ENCODE measurements at regions not wholly inside any gene's neighbourhood (a gene's known extent, or its start where the extent isn't known, plus 50 kb on each side); places are given as distances from the start of the nearest gene placed in this dataset.
A peak's percentile ranks its signal among the peaks of the same experiment; 100 is the strongest.

DNA sequence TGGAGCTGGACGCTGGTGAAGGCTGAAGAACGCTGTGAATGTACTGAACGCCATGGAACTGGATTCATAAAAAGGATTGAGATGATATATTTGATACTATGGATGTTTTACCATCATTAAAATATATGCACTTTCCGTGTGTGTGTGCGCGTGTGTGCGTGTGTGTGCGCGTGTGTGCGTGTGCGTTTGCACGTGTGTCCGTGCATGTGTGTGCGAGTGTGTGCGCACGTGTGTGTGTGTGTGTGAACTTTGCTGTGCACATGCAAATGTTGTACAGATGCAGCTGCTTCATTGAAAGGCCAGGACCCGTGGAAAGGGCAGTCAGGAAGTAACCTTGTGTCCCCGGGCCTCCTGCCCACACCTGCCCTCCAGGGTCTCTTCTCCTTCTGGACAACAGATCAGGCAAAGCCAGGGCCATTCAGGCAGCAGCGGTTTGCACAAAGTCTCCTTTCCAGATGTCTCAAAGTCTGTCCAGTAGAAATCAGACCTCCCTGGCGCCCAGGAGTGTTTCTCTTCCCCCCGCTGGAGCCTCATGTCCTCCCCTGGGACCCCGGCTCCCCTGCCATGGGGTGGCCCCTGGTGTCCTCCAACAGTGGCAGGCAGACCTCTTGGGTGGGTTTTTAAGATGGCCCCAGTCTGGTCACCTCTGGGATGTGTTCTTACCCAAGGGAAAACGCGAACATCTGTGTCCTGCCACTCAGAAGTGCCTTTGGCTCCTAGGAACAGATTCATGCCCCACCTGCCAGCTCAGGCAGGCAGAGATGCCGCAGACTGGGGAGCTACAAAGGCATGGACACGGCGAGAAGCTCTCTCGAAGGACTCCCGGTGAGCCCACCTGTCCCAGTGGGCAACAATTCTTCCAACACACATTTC lies 86.1 kb upstream of the GPC1 start:
- no peak for DNase-seq

DNA sequence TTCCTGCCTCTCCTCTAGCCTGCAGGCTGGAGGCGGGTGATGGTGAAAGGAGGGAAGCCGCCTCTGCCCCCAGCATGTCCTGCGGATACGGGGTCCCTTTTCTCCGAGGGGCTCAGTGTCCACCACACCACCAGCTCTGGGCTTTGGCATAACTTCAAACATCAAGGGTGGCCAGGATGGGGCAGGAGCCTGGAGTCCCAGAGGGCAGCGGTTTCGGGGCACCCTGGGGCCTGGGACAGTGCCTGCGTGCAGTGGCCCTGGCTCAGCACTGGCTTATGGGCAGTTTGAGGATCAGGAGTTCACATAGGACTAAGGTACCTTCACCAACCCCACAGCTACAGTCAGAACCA lies 85.5 kb upstream of the GPC1 start:
- no peak for DNase-seq

GRCh38 chr2:240350696-240351087 lies 84.8 kb upstream of the GPC1 start:
- DNase-seq = no peak

DNA sequence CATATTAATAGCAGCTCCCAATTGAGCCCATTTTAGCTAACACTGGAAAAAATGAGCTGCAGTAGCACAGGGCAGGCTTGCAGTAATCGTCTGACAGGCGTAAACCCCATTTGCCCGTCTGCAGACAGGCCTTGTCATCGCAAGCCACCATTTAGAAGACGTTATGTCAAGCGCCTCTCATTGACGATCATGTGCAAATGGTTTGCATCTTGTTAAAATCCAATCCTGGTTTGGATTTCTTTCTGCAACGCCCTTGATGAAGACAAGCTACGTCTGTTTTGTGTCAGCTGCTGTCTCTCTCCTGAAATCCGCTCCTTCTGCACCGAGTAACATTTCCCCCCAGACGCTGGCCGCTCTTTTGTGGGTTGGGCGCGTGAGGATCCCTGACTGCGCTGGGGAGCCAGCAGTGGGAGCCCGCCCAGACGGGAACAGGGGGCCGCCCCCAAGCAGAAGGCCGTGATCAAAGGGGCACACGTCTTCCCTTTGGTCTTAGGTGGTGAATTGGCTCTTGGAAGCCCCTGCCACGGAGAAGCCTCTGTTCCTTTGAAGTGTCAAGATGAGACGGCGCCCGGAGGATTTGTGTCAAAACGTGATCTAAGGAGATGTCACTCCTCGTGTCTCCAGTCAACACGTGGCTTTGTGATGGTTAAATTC lies 84.2 kb upstream of the GPC1 start:
- no peak for DNase-seq

- DNase-seq = peak; percentile 81
Measured at GRCh38 chr2:240351826-240352426, 83.5 kb upstream of the GPC1 start.

GRCh38 chr2:240353086-240353798 lies 82.2 kb upstream of the GPC1 start:
- no peak for DNase-seq

GRCh38 chr2:240353944-240354343 lies 81.5 kb upstream of the GPC1 start:
- DNase-seq = no peak

GRCh38 chr2:240355001-240355891 lies 80.2 kb upstream of the GPC1 start:
- no peak for DNase-seq

DNA sequence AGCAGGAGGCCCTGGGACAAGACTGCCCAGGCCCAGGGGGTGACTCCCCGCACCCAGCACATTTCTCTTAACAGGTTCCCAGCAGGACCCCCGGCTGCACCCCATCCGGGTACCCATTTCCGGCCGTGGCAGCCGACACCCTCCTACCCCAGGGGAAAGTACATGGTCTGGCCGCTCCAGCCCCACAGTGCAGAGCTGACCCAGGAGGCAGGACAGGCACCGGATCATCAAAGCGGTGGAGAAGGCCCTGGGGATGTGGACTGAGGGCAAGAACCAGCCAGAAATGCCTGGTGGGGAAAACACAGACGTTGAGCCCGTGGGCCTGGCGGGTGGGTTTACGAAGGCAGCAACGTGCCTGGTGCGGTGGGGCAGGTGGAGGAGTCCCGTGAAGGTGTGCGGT lies 79.5 kb upstream of the GPC1 start:
- no peak for DNase-seq

- DNase-seq = no peak
Measured at GRCh38 chr2:240356700-240357640, 78.5 kb upstream of the GPC1 start.

DNA sequence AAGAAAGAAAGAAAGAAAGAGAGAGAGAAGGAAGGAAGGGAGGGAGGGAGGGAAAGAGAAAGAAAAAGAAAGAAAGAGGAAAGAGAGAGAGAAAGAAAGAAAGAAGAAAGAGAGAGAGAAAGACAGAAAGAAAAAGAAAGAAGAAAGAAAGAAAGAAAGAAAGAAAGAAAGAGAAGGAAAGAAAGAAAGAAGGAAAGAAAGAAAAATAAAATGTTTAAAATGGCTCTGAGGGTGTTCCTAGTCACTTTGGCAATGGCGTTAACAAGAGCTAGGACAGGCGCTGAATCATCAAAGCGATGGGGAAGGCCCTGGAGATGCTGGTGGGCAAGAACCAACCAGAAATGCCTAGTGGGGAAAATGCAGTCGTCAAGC lies 77.8 kb upstream of the GPC1 start:
- no peak for DNase-seq

DNA sequence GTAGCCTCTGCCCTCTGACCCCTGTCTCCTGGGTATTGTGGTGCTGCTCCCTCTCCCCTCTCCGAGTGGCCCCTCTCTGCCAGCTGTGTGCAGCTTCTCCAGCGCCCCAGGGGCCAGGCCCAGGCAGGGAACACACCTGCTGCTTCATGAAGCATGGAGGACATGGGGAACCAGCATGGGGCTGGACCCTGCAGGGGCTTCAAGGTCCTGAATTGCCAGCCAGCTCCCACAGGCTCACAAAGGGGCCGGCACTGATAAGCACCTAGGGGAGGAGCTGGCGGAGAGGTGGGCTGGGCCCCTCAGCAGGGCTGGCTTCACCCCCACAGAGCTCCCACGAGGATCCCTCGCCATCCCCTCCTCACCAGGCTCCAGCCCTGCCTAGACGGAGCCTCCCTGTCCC lies 77.4 kb upstream of the GPC1 start:
- DNase-seq = no peak

DNA sequence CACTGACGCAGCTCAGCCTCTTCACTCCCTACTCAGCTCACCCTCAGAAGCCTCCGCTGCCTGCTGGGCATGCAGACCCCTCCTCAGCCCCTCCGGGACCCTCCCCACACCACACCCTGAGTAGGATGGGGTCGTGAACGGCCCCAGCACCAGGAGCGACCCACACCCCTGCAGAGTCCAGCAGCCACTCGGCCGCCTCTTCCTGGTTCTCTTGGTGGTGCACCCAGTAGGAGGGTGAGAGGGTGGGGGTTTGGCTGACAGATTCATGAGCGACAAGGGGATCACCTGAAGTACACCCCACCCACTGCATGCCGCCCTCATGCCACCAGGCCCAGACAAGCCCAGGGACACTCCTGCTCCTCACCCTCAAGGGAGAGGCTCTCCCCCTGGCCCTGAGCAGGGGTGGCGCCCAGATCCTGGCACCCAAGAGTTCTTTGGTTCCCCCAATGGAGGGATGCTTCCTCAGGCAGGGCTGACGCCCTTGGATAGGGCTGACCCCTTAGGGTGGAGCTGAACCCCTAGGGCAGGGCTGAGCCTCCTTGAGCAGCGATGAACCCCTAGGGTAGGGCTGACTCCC lies 76.6 kb upstream of the GPC1 start:
- no peak for DNase-seq

DNA sequence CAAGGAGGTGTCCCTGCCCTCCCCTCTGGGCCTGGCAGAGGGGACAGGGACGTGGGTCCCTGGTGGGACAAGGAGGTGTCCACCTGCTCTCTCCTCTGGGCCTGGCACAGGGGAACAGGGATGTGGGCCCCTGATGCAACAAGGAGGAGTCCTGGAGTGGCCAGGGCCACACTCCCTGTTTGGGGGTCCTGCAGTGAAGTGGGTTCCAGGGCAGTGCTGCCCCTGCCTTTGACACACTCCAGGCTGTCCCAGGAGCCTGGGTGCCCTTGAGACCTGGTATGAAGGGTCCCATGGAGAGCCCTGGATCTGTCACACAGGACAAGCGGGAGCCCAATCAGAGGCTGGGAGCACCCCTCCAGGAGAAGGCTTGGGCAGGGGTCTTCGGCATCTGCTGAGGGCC lies 75.8 kb upstream of the GPC1 start:
- DNase-seq = no peak

GRCh38 chr2:240360645-240361475 lies 74.6 kb upstream of the GPC1 start:
- no peak for DNase-seq

DNA sequence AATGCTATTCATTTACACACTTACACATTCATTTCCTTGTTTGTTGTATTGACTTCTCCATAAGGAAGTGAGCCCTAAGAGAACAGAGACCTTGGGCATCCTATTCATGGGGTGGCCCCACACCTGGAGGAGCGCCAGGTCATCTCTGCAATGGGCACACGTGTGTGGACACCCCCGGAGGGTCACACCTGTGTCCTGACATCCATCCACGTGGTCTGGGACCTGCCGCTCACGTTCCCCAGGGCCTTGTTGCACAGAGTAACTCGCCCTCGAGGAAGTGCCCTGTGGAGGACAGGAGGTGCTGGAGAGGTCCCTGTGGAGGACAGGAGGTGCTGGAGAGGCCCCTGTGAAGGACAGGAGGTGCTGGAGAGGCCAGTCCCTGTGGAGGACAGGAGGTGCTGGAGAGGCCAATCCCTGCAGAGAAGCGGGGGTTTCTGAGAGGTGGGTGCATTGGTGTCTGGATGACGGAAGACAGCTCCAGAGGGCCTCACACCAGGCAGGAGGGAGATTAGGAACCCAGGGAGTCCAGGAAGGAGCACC lies 73.2 kb upstream of the GPC1 start:
- DNase-seq = no peak

DNA sequence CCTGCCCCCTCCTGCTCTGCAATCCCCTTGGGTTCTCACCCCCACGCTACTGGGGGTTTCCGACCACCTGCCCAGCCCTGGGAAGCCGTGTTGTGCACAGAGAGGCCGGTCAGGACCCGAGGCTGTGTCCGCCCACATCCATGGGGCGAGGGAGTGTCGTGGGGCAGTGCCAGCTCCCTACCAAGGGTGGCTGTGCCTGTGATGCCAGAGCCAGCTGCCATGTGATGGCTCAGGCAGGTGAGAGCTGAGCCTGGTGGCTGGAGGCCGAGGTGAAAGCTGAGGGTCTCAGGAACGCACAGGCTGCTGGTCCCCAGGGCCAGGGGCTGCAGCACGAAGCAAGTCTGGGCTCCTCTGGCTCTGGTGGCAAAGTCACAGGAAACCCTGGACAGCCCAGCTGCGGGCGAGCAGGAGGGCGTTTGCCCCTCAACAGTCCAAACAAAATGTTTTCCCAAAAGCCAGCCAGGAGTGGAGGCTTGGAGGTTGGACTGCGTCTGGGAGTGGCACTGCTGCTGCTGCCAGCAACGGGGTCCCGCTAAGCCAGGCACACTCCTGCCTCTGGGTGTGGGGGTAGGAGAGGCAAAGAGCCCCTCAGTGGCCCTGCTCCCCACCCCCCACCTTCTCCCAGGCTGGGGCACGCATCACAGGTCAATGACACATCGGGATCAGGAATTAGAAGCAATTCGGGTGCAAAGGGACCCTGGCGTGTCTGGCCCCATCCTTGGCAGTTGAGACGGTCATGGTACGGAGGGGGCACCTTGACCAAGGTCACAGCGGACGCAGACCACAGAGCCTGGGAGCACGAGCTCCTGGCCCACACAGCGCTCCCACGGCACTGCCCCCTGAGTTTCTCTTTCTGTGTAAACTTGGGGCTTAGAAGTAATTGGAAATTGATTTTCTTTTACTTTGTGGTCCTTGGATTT lies 72.4 kb upstream of the GPC1 start:
- no peak for DNase-seq

DNA sequence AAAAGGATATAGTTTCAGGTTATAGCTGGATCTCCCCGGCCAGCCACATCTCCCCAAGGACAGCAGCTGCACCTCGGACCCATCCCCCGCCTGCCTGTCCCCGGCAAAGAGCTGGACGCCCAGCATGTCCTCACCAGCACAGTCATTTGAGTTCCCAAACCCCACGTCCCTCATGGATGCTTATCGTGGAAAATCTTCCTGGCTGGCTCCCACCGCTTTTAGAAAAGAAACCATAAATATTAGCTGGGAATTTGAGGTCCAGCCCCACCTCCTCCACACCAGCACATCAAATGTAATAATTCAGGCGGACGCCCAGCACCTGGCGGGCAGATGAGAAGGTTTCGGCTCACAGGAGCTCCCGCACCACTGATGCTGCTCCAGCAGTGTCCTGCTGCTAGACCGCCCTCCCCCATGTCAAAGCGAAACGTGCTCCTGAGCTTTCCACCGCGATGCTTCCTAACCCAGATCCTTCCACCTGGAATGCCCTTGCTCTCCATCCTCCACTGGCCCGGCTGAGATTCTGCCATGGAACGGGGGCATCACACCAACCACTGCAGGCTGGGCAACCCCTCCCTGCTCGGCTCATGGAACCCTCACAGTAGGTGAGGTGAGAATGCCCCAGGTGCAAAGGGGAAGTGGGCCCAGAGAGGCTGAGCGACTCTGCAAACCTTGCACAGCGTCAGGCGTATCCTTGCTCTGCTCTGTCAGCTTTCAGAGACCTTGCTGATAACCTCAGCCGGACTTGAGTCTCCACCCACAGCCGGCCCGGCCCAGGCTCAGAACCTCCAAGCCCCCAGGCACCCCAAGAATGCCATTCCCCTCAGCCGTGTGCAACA lies 71.5 kb upstream of the GPC1 start:
- DNase-seq = no peak

Measured in NCI-H1092 (cell line).